Heart left ventricle (tissue), 16 donors: ENCODE measurements at regions not wholly inside any gene's neighbourhood (a gene's known extent, or its start where the extent isn't known, plus 50 kb on each side); places are given as distances from the start of the nearest gene placed in this dataset.
A peak's percentile ranks its signal among the peaks of the same experiment; 100 is the strongest.

Source experiments
- ATAC-seq, 4 donors: fragments of 200-7000 bp; cut with Tn5 transposase; one replicate each; pipeline ENCODE4 v1.9.1; 2020 to 2022; ENCODE audit warnings: moderate library complexity in 4 of 4, mild to moderate bottlenecking in 3 of 4, moderate number of reproducible peaks in 1 of 4
- DNase-seq, 5 donors: peaks; one replicate each; pipeline ENCODE4 v3.0.0-alpha.2; 2020
- H3K27ac ChIP-seq, 12 donors: fragments of 200-600 bp; sonication (generic) in 4 of 12; one replicate each; pipeline versions ENCODE4 v1.5.0 to v1.8.0; 2016 to 2022; ENCODE audit warnings: mild to moderate bottlenecking in 2 of 12
- H3K27me3 ChIP-seq, 9 donors: fragments of 200-600 bp; sonication (generic) in 2 of 9; one replicate each; pipeline versions ENCODE4 v1.5.1 to v1.8.0; 2016 to 2022; ENCODE audit warnings: mild to moderate bottlenecking in 3 of 9
- H3K36me3 ChIP-seq, 9 donors: fragments of 200-600 bp; sonication (generic) in 2 of 9; one replicate each; pipeline versions ENCODE4 v1.5.0 to v1.8.0; 2018 to 2022; ENCODE audit warnings: mild to moderate bottlenecking in 2 of 9
- H3K4me1 ChIP-seq, 12 donors: fragments of 200-600 bp; sonication (generic) in 4 of 12; one replicate each; pipeline versions ENCODE4 v1.5.0 to v1.8.0; 2016 to 2022; ENCODE audit warnings: mild to moderate bottlenecking in 3 of 12
- H3K4me3 ChIP-seq, 12 donors: fragments of 200-600 bp; sonication (generic) in 4 of 12; one replicate each; pipeline versions ENCODE4 v1.5.0 to v1.8.0; 2017 to 2022; ENCODE audit warnings: mild to moderate bottlenecking in 9 of 12, moderate library complexity in 4 of 12
- H3K9me3 ChIP-seq, 12 donors: fragments of 200-600 bp; sonication (generic) in 4 of 12; one replicate each; pipeline versions ENCODE4 v1.5.0 to v1.8.0; 2016 to 2022; ENCODE audit warnings: mild to moderate bottlenecking in 1 of 12
- CTCF ChIP-seq, 12 donors: fragments of 200-600 bp; sonication (generic) in 4 of 12; IDR thresholded peaks; one replicate each; pipeline versions ENCODE4 v1.5.0 to v1.8.0; 2018 to 2022; ENCODE audit warnings: antibody characterized with exemption in 12 of 12, mild to moderate bottlenecking in 5 of 12
- POLR2A ChIP-seq, 2 donors: fragments of 450-650 bp; IDR thresholded peaks; one replicate each; pipeline ENCODE4 v1.6.1; 2017; ENCODE audit warnings: antibody characterized with exemption in 2 of 2, mild to moderate bottlenecking in 2 of 2, moderate library complexity in 2 of 2
- WGBS, 4 donors: extraction: QIAGEN DNeasy Blood & Tissue Kit in 2 of 4; methylation state at CpG; one replicate each; pipeline versions ENCODE4 v1.1.5 to v1.1.7; 2013 to 2018; 5-methylcytosine and 5-hydroxymethylcytosine counted together
- intact Hi-C, 10 donors: fragments of 100-400 bp; cut with DNase I; formaldehyde crosslinking; loops; one replicate each; pipeline versions ENCODE4 v1.11.1 to v1.14.2; 2022
- donor health status: ischemic (EF 13 %, LVEDD 7.1; RV severe dilation, severe dysfunction).
- donor health status: healthy with polysubstance abuse.
- donor health status: DM: no; HTN: yes; CAD: no.
- donor health status: DM: no; HTN: no; CAD: no.
- donor health status: ischemic (EF 25% LVEDD 6.9; RV normal size, moderate dysfunction).
- donor health status: ischemic (EF 25% LVEDD 5.7; RV mildly dilated, moderate dysfunction).
- donor health status: healthy.
- donor health status: DM: yes; HTN: yes; CAD: no.
- donor health status: ischemic (EF 35%, LVEDD 5.7; RV mildly dilated, moderate dysfunction).
- donor health status: nonischemic (EF 11% LVEDD 7.7; RV severe dilation, severe dysfunction).
- donor health status: DM: yes; HTN: yes; CAD: no.
- donor health status: PGD.
- donor health status: ischemic (EF 29% LVEDD 5.4; RV normal size, mild dysfunction).
- donor health status: nonischemic (EF 23%, LVEDD 6.1; RV moderate dilation, normal function).

DNA sequence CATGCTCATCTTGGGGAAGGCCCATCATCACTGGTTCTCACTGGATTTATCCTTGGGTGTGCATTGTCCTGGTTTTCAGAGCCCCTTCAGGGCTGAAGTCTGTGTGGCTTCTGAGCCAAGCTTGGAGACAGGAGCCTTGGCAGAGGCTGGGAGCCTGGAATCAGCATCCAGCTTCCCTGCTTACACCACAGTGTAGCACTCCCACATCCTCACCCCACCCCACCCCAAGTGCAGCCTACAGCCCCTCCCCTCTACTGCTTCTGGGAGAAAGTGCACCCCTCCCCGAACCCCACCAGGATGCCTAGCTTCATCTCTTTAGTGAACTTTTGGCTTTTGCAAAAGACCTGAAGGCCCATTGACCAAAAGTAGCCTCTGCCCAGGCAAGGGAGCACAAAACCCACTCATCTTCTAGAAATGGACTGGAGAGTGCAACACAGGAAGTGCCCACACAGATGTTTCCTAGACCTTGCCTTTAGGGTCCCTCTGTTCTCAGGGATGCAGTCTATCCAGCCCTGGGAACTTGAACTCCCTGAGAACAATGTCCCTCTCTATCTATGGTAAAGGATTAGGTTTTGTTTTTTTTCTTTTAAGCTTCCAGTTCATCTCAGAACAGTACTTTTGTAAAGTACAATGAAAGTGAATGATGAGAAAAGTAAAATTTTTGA is 189.7 kb downstream of the PALM2AKAP2 start:
- no peak overlapping the region for H3K4me3 ChIP-seq
- H3K9me3 ChIP-seq, result no peaks in the 10 kb centered on the region
- TF ChIP-seq POLR2A (IDR thresholded peaks at IDR 0.05) (no peak), CTCF (IDR thresholded peaks at IDR 0.05) (no peak)
- no peaks in the 10 kb centered on the region for H3K27me3 ChIP-seq
- peak in 1 of 5 donors; percentile 39 for DNase-seq
- WGBS, 4 donors, result 49 to 72% (median 65%) methylated on average over 1 of the region's 1 CpG
- H3K4me1 ChIP-seq, result peaks cover 0 to 74% (median 46%) of the 10 kb centered on the region in 12 donors
- no peaks in the 10 kb centered on the region for H3K36me3 ChIP-seq
- intact Hi-C loops, result loop anchor here in 5 of 10 donors (5.0 to 10.0 kb wide), 6 partner anchors 52 to 183 kb away; no protein-coding TSS in a partner anchor
- peak in 3 of 4 donors; percentile 29 to 59 (median 51) for ATAC-seq
- peak overlapping the region in 11 of 12 donors; percentile 6 to 88 (median 63) for H3K27ac ChIP-seq

- Histone ChIP-seq H3K27ac (peak overlapping the region in 1 of 12 donors; percentile 67), H3K4me3 (no peak overlapping the region), H3K4me1 (peaks cover 0 to 86% (median 48%) of the 10 kb centered on the region in 12 donors), H3K36me3 (no peaks in the 10 kb centered on the region), H3K27me3 (no peaks in the 10 kb centered on the region), H3K9me3 (no peaks in the 10 kb centered on the region)
- DNase-seq (no peak), ATAC-seq (no peak)
- TF ChIP-seq POLR2A (IDR thresholded peaks at IDR 0.05) (no peak), CTCF (IDR thresholded peaks at IDR 0.05) (no peak)
- WGBS, 4 donors, result 90 to 97% (median 96%) methylated on average over 5 of the region's 5 CpGs
- intact Hi-C loops, result no loop called here
Observed at GRCh38 chr9:109971226-109971625, 191.2 kb downstream of the PALM2AKAP2 start.

GRCh38 chr9:109972026-109972882 is 192.3 kb downstream of the PALM2AKAP2 start:
- TF ChIP-seq POLR2A (IDR thresholded peaks at IDR 0.05), result no peak
- peak in 1 of 12 donors; percentile 11 for TF ChIP-seq CTCF (IDR thresholded peaks at IDR 0.05)
- Histone ChIP-seq H3K36me3 (no peaks in the 10 kb centered on the region), H3K4me3 (no peak overlapping the region), H3K27ac (no peak overlapping the region), H3K9me3 (no peaks in the 10 kb centered on the region), H3K27me3 (no peaks in the 10 kb centered on the region), H3K4me1 (peaks cover 0 to 77% (median 44%) of the 10 kb centered on the region in 12 donors)
- ATAC-seq (peak in 2 of 4 donors; percentile 12 to 37), DNase-seq (no peak)
- intact Hi-C loops, result no loop called here
- 87 to 99% (median 92%) methylated on average over 6 of the region's 6 CpGs for WGBS, 4 donors

DNA sequence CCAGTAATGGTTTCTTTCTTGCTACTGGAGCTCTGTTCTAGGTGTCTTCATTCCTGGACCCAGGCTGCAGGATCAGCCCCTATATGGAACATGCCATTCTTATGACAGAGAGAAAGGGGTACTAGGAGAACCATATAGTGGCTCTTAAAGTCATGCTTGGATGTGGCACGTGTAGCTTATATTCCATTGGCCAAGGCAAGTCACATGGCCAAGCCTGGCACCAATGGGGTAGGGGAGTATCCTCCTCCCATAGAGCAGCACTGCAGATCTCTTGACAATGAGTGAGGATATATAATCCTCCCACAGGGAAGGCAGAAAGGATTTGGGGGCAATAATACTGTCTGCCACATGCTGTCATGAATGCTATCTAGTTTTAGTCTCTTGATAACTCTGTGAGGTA is 193.3 kb downstream of the PALM2AKAP2 start:
- Histone ChIP-seq H3K36me3 (no peaks in the 10 kb centered on the region), H3K9me3 (no peaks in the 10 kb centered on the region), H3K4me1 (peaks cover 0 to 66% (median 36%) of the 10 kb centered on the region in 12 donors), H3K27ac (no peak overlapping the region), H3K27me3 (no peaks in the 10 kb centered on the region), H3K4me3 (no peak overlapping the region)
- intact Hi-C loops, result no loop called here
- ATAC-seq (no peak), DNase-seq (no peak)
- WGBS, 4 donors, result 91 to 97% (median 93%) methylated on average over 1 of the region's 1 CpG
- no peak for TF ChIP-seq CTCF (IDR thresholded peaks at IDR 0.05)
- no peak for TF ChIP-seq POLR2A (IDR thresholded peaks at IDR 0.05)
